ENCODE measurements at regions not wholly inside any gene's neighbourhood (a gene's known extent, or its start where the extent isn't known, plus 50 kb on each side); places are given as distances from the start of the nearest gene placed in this dataset.

DNA sequence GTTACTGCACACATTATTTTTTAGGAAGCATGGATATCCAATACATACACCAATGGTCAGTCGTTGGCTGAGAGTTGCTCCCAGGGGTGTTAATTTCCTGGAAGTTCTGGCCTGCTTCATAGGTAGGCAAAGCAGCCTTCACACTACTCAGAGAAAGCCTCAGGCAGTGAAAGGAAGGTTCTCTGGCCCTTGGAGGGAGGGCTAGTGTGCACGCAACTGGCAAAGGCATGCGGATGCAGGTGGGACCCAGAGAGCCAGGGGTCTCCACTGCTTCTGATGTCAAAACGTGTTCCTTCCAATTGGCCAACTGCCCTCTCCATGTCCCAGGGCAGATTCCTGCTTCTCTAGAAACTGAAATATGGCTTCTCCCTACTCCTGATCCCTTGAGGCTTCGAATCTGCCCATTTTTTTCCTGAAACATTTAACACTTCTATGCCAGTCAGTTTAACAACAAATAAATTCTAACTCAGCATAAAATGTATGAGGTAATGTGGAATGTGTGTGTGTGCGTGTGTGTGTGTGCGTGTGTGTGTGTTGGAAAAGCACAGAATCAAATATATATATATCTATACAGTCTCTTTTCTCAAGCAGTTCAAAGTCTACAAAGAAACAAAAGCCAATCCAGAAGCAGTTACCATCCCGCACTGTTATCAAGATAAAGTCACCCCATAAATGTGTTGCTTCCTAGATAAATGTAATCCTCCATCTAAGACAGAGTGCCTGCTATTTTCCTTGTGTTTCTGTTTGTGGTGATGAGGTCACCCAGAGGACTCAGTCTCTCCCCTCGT lies 94.0 kb upstream of the HIVEP1 start:
- TF ChIP-seq, protein P1, sequence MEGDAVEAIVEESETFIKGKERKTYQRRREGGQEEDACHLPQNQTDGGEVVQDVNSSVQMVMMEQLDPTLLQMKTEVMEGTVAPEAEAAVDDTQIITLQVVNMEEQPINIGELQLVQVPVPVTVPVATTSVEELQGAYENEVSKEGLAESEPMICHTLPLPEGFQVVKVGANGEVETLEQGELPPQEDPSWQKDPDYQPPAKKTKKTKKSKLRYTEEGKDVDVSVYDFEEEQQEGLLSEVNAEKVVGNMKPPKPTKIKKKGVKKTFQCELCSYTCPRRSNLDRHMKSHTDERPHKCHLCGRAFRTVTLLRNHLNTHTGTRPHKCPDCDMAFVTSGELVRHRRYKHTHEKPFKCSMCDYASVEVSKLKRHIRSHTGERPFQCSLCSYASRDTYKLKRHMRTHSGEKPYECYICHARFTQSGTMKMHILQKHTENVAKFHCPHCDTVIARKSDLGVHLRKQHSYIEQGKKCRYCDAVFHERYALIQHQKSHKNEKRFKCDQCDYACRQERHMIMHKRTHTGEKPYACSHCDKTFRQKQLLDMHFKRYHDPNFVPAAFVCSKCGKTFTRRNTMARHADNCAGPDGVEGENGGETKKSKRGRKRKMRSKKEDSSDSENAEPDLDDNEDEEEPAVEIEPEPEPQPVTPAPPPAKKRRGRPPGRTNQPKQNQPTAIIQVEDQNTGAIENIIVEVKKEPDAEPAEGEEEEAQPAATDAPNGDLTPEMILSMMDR (conservative IDR thresholded peaks at IDR 0.05 in 1 of 2, IDR thresholded peaks at IDR 0.05 in 1 of 2; ENCODE audit: low read depth in 1 of 2, low read length in 2 of 2), result no peak
- TF ChIP-seq EZH2 (IDR thresholded peaks at IDR 0.05; ENCODE audit: low read length, missing control alignments), result no peak

Measured in fibroblast of lung (primary cell).